Ramos (cell line): ENCODE measurements at regions not wholly inside any gene's neighbourhood (a gene's known extent, or its start where the extent isn't known, plus 50 kb on each side); places are given as distances from the start of the nearest gene placed in this dataset.

ENCODE experiments used
- in situ Hi-C: fragments of 300-500 bp; cut with MboI; formaldehyde crosslinking; loops from one replicate; pipeline ENCODE4 v1.14.3; 2022; ENCODE audit warnings: low sequenced_read_pairs; ENCODE audit not compliant: unreplicated experiment

- in situ Hi-C loops = no loop called here
Observed at GRCh38 chr12:12011880-12012260, 58.9 kb upstream of the BCL2L14 start.

GRCh38 chr12:12015073-12015685, 55.6 kb upstream of the BCL2L14 start:
- in situ Hi-C loops = no loop called here

GRCh38 chr12:12016284-12017100, 54.2 kb upstream of the BCL2L14 start:
- in situ Hi-C loops = no loop called here

GRCh38 chr12:12017135-12017581, 53.6 kb upstream of the BCL2L14 start:
- in situ Hi-C loops = no loop called here

- in situ Hi-C loops = no loop called here
Observed at GRCh38 chr12:12017798-12018197, 52.9 kb upstream of the BCL2L14 start.

GRCh38 chr12:12018454-12018853, 52.3 kb upstream of the BCL2L14 start:
- in situ Hi-C loops = no loop called here

GRCh38 chr12:12019881-12020280, 50.9 kb upstream of the BCL2L14 start:
- in situ Hi-C loops = loop anchor here (10.0 kb wide), 1 partner anchor 275 kb away; no protein-coding TSS in a partner anchor

- in situ Hi-C loops = loop anchor here (10.0 kb wide), 1 partner anchor 276 kb away; no protein-coding TSS in a partner anchor
Observed at GRCh38 chr12:12020762-12021161, 50.0 kb upstream of the BCL2L14 start.
